ENCODE measurements at regions not wholly inside any gene's neighbourhood (a gene's known extent, or its start where the extent isn't known, plus 50 kb on each side); places are given as distances from the start of the nearest gene placed in this dataset.

DNA sequence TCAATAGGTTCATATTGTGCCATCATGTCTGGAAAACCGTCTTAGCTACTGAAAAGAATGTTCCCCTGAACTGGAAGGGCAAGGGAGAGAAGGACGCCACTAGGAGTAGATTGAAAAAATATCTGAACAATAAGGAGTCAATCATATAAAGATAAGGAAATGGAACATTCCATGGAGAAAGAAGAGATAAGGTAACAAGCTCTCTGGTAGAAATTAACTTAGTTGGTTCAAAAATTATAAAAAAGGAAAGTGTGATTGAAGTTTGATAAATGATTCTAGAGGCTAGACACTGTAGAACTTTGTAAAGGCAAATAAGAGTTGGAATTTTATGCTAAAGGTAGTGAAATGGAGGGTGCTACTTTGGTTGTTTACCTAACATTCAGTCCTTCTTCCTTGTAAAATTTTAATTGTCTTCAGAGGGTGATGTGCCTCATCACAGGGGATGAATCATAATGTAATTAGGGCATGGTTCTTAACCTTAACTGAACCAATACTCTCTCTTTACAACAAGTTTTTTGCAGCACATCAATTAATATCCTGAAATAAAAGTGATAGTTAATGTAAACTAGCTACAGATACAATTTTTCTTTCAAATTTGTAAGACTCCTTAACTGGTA is 135.5 kb downstream of the GPX5 start:
- no peak for TF ChIP-seq CTCF (IDR thresholded peaks at IDR 0.05 in 8 of 11, conservative IDR thresholded peaks at IDR 0.05 in 3 of 11)
- no peak for TF ChIP-seq POLR2AphosphoS5 (IDR thresholded peaks at IDR 0.05)
- TF ChIP-seq POLR2A (IDR thresholded peaks at IDR 0.05): no peak
